ENCODE measurements at regions not wholly inside any gene's neighbourhood (a gene's known extent, or its start where the extent isn't known, plus 50 kb on each side); places are given as distances from the start of the nearest gene placed in this dataset.

GRCh38 chr4:171340258-171340657 is 472.9 kb upstream of the GALNTL6 start:
- TF ChIP-seq GABPA (IDR thresholded peaks at IDR 0.05; ENCODE audit: low read depth): no peak
- TF ChIP-seq CTCF (IDR thresholded peaks at IDR 0.05; ENCODE audit: insufficient read depth, low read length): no peak
- no peak for TF ChIP-seq SPI1 (IDR thresholded peaks at IDR 0.05; ENCODE audit: borderline replicate concordance, low read depth)
- no peak for TF ChIP-seq REST (IDR thresholded peaks at IDR 0.05; ENCODE audit: insufficient replicate concordance, low read depth)
- TF ChIP-seq POLR2AphosphoS5 (IDR thresholded peaks at IDR 0.05; ENCODE audit: low read depth): no peak

GRCh38 chr4:171334549-171334948 is 478.7 kb upstream of the GALNTL6 start:
- TF ChIP-seq SPI1 (IDR thresholded peaks at IDR 0.05; ENCODE audit: borderline replicate concordance, low read depth) (no peak), CTCF (IDR thresholded peaks at IDR 0.05; ENCODE audit: insufficient read depth, low read length) (no peak), POLR2AphosphoS5 (IDR thresholded peaks at IDR 0.05; ENCODE audit: low read depth) (no peak), GABPA (IDR thresholded peaks at IDR 0.05; ENCODE audit: low read depth) (no peak), REST (IDR thresholded peaks at IDR 0.05; ENCODE audit: insufficient replicate concordance, low read depth) (no peak)
- no peak for DNase-seq (ENCODE audit: low read depth in 1 of 2, low spot score in 1 of 2)
- H3K27me3 ChIP-seq (ENCODE audit: insufficient read depth, poor library complexity, severe bottlenecking): no peaks in the 10 kb centered on the region
- no peak overlapping the region for H3K27ac ChIP-seq (replicated peaks)
- no peak overlapping the region for H3K4me3 ChIP-seq (replicated peaks; ENCODE audit: insufficient read depth, low read length)

More at GRCh38 chr4:171340258-171340657, 472.9 kb upstream of the GALNTL6 start:
- Histone ChIP-seq H3K27me3 (ENCODE audit: insufficient read depth, poor library complexity, severe bottlenecking) (no peaks in the 10 kb centered on the region), H3K27ac (replicated peaks) (no peak overlapping the region), H3K4me3 (replicated peaks; ENCODE audit: insufficient read depth, low read length) (no peak overlapping the region)
- no peak for DNase-seq (ENCODE audit: low read depth in 1 of 2, low spot score in 1 of 2)

GRCh38 chr4:171308661-171309060 is 504.5 kb upstream of the GALNTL6 start:
- no peak overlapping the region for H3K4me3 ChIP-seq (replicated peaks; ENCODE audit: insufficient read depth, low read length)

More at GRCh38 chr4:171308661-171309060, 504.5 kb upstream of the GALNTL6 start:
- TF ChIP-seq POLR2AphosphoS5 (IDR thresholded peaks at IDR 0.05; ENCODE audit: low read depth): no peak
- no peak for TF ChIP-seq CTCF (IDR thresholded peaks at IDR 0.05; ENCODE audit: insufficient read depth, low read length)
- no peak for TF ChIP-seq SPI1 (IDR thresholded peaks at IDR 0.05; ENCODE audit: borderline replicate concordance, low read depth)
- TF ChIP-seq REST (IDR thresholded peaks at IDR 0.05; ENCODE audit: insufficient replicate concordance, low read depth): no peak
- no peak for TF ChIP-seq GABPA (IDR thresholded peaks at IDR 0.05; ENCODE audit: low read depth)
- Histone ChIP-seq H3K27ac (replicated peaks) (no peak overlapping the region), H3K27me3 (ENCODE audit: insufficient read depth, poor library complexity, severe bottlenecking) (no peaks in the 10 kb centered on the region)
- DNase-seq (ENCODE audit: low read depth in 1 of 2, low spot score in 1 of 2): no peak

All from HL-60 (cell line).